Urinary bladder (tissue), 3 donors: ENCODE measurements at regions not wholly inside any gene's neighbourhood (a gene's known extent, or its start where the extent isn't known, plus 50 kb on each side); places are given as distances from the start of the nearest gene placed in this dataset.

ENCODE experiments used
- DNase-seq: peaks from one replicate; pipeline ENCODE4 v3.0.0-alpha.2; 2015; ENCODE audit errors: extremely low spot score
- H3K27ac ChIP-seq: one replicate; pipeline ENCODE4 v1.5.1; 2013; ENCODE audit warnings: low read depth, mild to moderate bottlenecking, moderate library complexity
- H3K36me3 ChIP-seq: one replicate; pipeline ENCODE4 v1.6.1; 2013; ENCODE audit warnings: mild to moderate bottlenecking, moderate library complexity; ENCODE audit not compliant: insufficient read depth
- H3K4me1 ChIP-seq: one replicate; pipeline ENCODE4 v1.6.1; 2013; ENCODE audit warnings: mild to moderate bottlenecking, moderate library complexity; ENCODE audit not compliant: insufficient read depth
- H3K4me3 ChIP-seq: one replicate; pipeline ENCODE4 v1.5.1; 2013; ENCODE audit warnings: low read depth, low read length
- WGBS: extraction: QIAGEN DNeasy Blood & Tissue Kit; methylation state at CpG from one replicate; pipeline ENCODE4 v1.1.7; 2013; 5-methylcytosine and 5-hydroxymethylcytosine counted together
- donor health status: healthy with polysubstance abuse.
- donor health status: healthy.

GRCh38 chr4:110978761-110979160 lies 355.9 kb upstream of the PITX2 start:
- Histone ChIP-seq H3K36me3 (no peaks in the 10 kb centered on the region), H3K27ac (no peak overlapping the region), H3K4me1 (no peaks in the 10 kb centered on the region), H3K4me3 (no peak overlapping the region)
- no peak for DNase-seq
- 83% methylated on average over 2 of the region's 2 CpGs for WGBS

- no peaks in the 10 kb centered on the region for H3K36me3 ChIP-seq
- no peaks in the 10 kb centered on the region for H3K4me1 ChIP-seq
- DNase-seq = no peak
- H3K4me3 ChIP-seq = no peak overlapping the region
- H3K27ac ChIP-seq = no peak overlapping the region
- 86% methylated on average over 1 of the region's 1 CpG for WGBS
Observed at GRCh38 chr4:110982486-110982885, 359.6 kb upstream of the PITX2 start.

GRCh38 chr4:110988722-110989121 lies 365.8 kb upstream of the PITX2 start:
- H3K27ac ChIP-seq = no peak overlapping the region
- no peaks in the 10 kb centered on the region for H3K4me1 ChIP-seq
- WGBS = 62% methylated on average over 4 of the region's 4 CpGs
- no peak for DNase-seq
- no peak overlapping the region for H3K4me3 ChIP-seq
- no peaks in the 10 kb centered on the region for H3K36me3 ChIP-seq

- no peak overlapping the region for H3K4me3 ChIP-seq
- no peaks in the 10 kb centered on the region for H3K36me3 ChIP-seq
- no peak overlapping the region for H3K27ac ChIP-seq
- H3K4me1 ChIP-seq = no peaks in the 10 kb centered on the region
- 93% methylated on average over 1 of the region's 1 CpG for WGBS
- DNase-seq = no peak
Observed at GRCh38 chr4:110989125-110989524, 366.2 kb upstream of the PITX2 start.

- Histone ChIP-seq H3K27ac (no peak overlapping the region), H3K4me3 (no peak overlapping the region), H3K36me3 (no peaks in the 10 kb centered on the region), H3K4me1 (no peaks in the 10 kb centered on the region)
- 27% methylated on average over 2 of the region's 2 CpGs for WGBS
- DNase-seq = no peak
Observed at GRCh38 chr4:110994781-110995180, 371.9 kb upstream of the PITX2 start.

- H3K27ac ChIP-seq = no peak overlapping the region
- H3K4me1 ChIP-seq = no peaks in the 10 kb centered on the region
- DNase-seq = no peak
- no peak overlapping the region for H3K4me3 ChIP-seq
- H3K36me3 ChIP-seq = no peaks in the 10 kb centered on the region
- WGBS = 85% methylated on average over 1 of the region's 1 CpG
Observed at GRCh38 chr4:110998320-110998719, 375.4 kb upstream of the PITX2 start.

- WGBS = 66% methylated on average over 2 of the region's 2 CpGs
- H3K27ac ChIP-seq = no peak overlapping the region
- no peak for DNase-seq
- no peaks in the 10 kb centered on the region for H3K36me3 ChIP-seq
- no peak overlapping the region for H3K4me3 ChIP-seq
- no peaks in the 10 kb centered on the region for H3K4me1 ChIP-seq
Observed at GRCh38 chr4:111011458-111011857, 388.6 kb upstream of the PITX2 start.

GRCh38 chr4:111013846-111014245 lies 391.0 kb upstream of the PITX2 start:
- no peak overlapping the region for H3K4me3 ChIP-seq
- no peak overlapping the region for H3K27ac ChIP-seq
- H3K4me1 ChIP-seq = no peaks in the 10 kb centered on the region
- no peak for DNase-seq
- 94% methylated on average over 7 of the region's 7 CpGs for WGBS
- H3K36me3 ChIP-seq = no peaks in the 10 kb centered on the region

- no peaks in the 10 kb centered on the region for H3K36me3 ChIP-seq
- 89% methylated on average over 1 of the region's 1 CpG for WGBS
- H3K4me3 ChIP-seq = no peak overlapping the region
- no peaks in the 10 kb centered on the region for H3K4me1 ChIP-seq
- H3K27ac ChIP-seq = no peak overlapping the region
- DNase-seq = no peak
Observed at GRCh38 chr4:111014537-111014936, 391.7 kb upstream of the PITX2 start.

GRCh38 chr4:111016416-111016815 lies 393.5 kb upstream of the PITX2 start:
- Histone ChIP-seq H3K4me1 (no peaks in the 10 kb centered on the region), H3K36me3 (no peaks in the 10 kb centered on the region), H3K4me3 (no peak overlapping the region), H3K27ac (no peak overlapping the region)
- no peak for DNase-seq

- WGBS = 55% methylated on average over 4 of the region's 4 CpGs
- Histone ChIP-seq H3K4me1 (no peaks in the 10 kb centered on the region), H3K36me3 (no peaks in the 10 kb centered on the region), H3K27ac (no peak overlapping the region), H3K4me3 (no peak overlapping the region)
- no peak for DNase-seq
Observed at GRCh38 chr4:111018216-111018615, 395.3 kb upstream of the PITX2 start.

GRCh38 chr4:111020476-111020875 lies 397.6 kb upstream of the PITX2 start:
- Histone ChIP-seq H3K36me3 (no peaks in the 10 kb centered on the region), H3K4me1 (no peaks in the 10 kb centered on the region), H3K4me3 (no peak overlapping the region), H3K27ac (no peak overlapping the region)
- no peak for DNase-seq
- WGBS = 88% methylated on average over 1 of the region's 1 CpG

- H3K36me3 ChIP-seq = no peaks in the 10 kb centered on the region
- H3K27ac ChIP-seq = no peak overlapping the region
- WGBS = 53% methylated on average over 2 of the region's 2 CpGs
- no peak overlapping the region for H3K4me3 ChIP-seq
- H3K4me1 ChIP-seq = no peaks in the 10 kb centered on the region
- DNase-seq = no peak
Observed at GRCh38 chr4:111020961-111021360, 398.1 kb upstream of the PITX2 start.

- H3K4me1 ChIP-seq = no peaks in the 10 kb centered on the region
- H3K4me3 ChIP-seq = no peak overlapping the region
- no peak overlapping the region for H3K27ac ChIP-seq
- WGBS = 77% methylated on average over 1 of the region's 1 CpG
- H3K36me3 ChIP-seq = no peaks in the 10 kb centered on the region
- DNase-seq = no peak
Observed at GRCh38 chr4:111022758-111023157, 399.9 kb upstream of the PITX2 start.

GRCh38 chr4:111027526-111027925 lies 404.6 kb upstream of the PITX2 start:
- no peak overlapping the region for H3K4me3 ChIP-seq
- H3K36me3 ChIP-seq = no peaks in the 10 kb centered on the region
- H3K4me1 ChIP-seq = no peaks in the 10 kb centered on the region
- no peak for DNase-seq
- H3K27ac ChIP-seq = no peak overlapping the region
- 20% methylated on average over 1 of the region's 1 CpG for WGBS
